GM21576 (cell line): ENCODE measurements at regions not wholly inside any gene's neighbourhood (a gene's known extent, or its start where the extent isn't known, plus 50 kb on each side); places are given as distances from the start of the nearest gene placed in this dataset.
"Not testable (repeated sequence)": the region's sequence is repeated elsewhere in the genome, so short reads cannot be mapped to it uniquely, and the experiment has no call there.

Experiments
- ATAC-seq: cut with Tn5 transposase; IDR thresholded peaks from one replicate; pipeline ENCODE4 v1.9.1; 2021; ENCODE audit warnings: mild to moderate bottlenecking, moderate library complexity; ENCODE audit not compliant: unreplicated experiment

DNA sequence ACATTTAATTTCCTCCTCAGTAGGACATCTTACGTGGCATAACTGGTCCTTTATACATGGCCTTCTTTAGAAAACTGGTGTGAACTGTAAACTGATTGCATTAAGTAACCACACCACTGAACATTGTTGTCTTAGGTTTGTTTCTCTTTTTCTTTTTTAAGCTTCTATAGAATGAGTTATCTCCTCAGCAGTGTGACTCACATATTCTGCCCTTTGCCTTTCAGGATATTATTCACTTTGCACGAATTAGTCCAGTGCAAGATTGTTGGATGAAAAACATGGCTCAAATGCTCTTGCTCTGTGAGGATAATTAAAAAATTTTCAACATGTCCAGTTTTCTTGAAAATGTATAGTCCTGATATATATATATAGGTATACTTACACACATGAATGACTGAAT is 147.6 kb downstream of the KBTBD8 start:
- no peak for ATAC-seq

DNA sequence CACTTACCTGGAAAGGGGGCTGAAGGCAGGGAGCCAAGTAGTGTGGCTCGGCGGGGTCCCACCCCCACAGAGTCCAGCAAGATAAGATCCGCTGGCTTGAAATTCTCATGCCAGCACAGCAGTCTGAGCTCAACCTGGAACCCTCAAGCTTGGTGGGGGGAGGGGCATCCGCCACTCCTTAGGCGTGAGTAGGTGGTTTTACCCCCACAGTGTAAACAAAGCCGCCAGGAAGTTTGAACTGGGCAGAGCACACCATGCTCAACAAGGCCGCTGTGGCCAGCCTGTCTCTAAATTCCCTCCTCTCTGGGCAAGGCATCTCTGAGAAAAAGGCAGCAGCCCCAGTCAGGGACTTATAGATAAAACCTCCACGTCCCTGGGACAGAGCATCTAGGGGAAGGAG is 156.3 kb downstream of the KBTBD8 start:
- ATAC-seq, result no peak

DNA sequence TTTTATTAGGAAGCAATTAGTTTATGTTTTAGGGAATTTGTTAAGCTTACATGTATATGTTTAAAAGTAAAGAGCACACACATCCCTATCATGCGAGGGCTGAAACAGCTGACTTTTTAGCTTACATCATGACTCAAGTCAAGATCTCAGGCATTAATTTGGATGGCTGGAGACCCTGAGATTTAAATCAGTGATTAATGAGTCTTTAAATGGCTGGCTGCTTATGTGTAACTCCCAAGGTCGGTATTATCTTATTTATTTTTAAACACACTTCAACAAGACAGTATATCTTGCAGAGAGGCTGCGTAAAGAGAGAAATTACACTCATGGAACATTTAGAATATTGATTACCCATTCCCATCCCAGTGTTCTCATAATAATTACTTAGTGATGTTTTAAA is 169.4 kb downstream of the KBTBD8 start:
- ATAC-seq, result no peak

DNA sequence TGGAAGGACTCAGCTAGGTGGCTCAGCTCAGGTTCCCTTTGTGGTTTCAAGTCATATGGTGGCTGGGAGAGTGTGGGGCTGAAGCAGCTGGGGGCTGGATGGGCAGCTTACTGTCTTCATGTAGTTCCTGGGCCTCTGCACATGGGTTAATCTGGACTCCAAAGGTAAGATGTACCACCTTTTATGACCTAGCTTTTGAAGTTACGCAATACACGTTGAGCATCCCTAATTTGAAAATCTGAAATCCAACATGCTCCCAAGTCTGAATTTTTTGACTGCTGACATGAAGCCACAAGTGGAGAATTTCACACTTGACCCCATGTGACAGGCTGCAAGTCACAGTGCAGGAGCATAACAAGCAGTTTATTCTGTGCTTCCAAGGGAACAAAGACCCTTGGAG is 173.7 kb downstream of the KBTBD8 start:
- ATAC-seq, result no peak

DNA sequence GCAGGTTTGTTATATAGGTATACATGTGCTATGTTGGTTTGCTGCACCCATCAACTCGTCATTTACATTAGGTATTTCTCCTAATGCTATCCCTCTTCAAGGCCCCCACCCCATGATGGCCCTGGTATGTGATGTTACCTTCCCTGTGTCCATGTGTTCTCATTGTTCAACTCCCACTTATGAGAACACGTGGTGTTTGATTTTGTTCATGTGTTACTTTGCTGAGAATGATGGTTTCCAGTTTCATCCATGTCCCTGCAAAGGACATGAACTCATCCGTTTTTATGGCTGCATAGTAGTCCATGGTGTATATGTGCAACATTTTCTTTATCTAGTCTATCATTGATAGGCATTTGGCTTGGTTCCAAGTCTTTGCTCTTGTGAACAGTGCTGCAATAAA is 175.0 kb downstream of the KBTBD8 start:
- not testable (repeated sequence) for ATAC-seq

DNA sequence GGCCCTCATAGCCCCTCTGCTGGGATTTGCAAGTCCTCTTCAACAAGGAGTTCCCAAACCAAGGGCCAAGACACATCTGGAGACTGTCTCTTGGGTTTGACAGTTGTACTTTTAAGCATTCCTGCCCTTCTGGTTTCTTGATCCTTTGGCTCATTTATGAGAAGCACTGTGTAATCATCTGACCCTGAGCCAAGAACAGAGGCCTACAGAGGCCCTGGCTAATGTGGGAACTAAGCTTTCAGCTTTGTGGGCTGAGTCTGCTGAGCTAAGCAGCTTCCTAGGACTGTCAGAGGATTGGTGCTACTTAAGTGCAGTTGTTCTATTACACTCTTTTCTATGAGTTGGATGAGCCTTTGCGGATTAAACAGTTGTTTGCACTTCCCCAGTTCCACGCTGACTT is 178.3 kb downstream of the KBTBD8 start:
- no peak for ATAC-seq

DNA sequence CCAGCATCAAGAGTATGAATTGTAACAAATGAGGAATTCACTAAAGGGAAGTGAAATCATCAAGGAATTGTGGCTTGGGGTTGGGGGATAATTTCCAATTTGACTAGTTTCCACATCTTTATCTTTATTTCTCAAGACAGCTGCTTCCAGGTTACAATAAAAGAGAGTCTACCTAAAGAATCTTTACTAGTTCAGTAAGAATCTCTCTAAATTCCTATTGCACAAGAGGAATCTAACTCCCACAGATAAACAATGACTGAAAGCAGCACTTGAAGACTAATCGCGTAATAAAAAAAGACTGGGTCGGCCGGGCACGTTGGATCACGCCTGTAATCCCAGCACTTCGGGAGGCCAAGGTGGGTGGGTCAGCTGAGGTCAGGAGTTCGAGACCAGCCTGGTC is 194.4 kb downstream of the KBTBD8 start:
- no peak for ATAC-seq

DNA sequence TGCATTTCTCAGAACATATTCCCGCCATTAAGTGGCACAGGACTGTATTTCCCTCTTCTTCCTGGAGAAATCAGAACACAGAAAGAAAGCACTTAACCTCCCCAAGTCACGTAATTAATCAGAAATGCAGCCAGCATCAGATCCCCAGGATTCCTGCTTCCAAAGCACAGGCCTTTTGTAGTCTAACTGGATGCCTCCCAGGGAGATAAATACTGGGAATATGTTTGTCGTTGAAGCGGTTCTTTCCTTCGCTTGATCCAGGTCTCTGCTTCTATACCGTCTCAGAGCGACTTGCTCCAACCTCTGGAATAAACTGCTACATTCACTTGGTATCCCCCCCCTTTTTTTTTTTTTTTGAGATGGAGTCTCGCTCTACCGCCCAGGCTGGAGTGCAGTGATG is 198.6 kb downstream of the KBTBD8 start:
- ATAC-seq, result no peak

DNA sequence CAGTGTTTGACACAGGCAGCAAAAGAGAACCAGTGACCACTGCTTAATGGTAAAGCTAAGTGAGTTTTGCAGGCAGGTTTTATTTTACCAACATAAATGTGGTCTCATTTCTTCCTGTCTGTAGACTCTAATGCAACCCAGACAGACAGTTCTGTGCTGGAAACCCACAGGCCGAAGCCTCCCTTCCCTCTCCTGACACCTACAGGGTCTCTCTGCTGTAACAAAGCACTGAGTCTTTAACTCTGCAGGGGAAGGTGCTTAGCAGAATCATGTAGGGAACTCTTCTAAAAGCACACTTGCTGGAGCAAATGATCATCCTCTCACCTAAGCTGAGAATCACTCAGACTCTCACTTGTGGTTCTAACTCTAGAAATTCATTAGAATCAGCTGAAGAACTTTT is 200.3 kb downstream of the KBTBD8 start:
- no peak for ATAC-seq

DNA sequence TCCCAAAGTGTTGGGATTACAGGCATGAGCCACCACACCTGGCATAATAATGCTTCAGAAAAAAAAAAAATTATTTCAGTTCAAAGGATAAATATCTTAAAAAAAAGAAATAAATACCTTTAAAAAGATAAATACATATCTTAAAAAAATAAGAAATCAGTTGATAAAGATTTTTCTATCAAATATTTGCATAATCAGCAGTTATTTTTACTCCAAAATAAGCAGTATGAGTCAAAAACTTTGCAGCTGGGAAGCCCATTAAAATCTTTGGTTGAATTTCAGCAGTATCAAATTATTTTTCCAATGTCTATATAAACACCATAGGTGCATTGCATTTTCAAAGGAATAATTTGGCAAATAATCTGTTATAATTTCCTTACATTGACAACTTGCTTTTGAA is 202.5 kb downstream of the KBTBD8 start:
- no peak for ATAC-seq

DNA sequence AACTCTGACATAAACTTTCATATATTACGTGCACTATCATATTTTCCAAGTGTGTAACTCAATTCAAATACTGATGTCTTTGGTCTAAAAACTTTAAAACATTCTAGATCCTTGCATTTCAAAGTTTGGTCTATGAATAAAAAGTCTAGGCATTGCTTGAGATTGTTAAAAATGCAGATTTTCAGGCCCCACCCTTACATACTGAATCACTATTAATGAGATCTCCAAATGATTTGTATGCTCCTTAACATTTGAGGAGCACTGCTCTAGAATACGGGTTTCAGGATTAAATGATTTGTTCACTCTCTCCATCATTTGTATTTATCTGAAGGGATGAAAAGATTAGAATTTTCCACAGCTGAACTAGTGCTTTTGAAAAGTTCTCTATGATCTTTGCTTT is 202.9 kb downstream of the KBTBD8 start:
- no peak for ATAC-seq

DNA sequence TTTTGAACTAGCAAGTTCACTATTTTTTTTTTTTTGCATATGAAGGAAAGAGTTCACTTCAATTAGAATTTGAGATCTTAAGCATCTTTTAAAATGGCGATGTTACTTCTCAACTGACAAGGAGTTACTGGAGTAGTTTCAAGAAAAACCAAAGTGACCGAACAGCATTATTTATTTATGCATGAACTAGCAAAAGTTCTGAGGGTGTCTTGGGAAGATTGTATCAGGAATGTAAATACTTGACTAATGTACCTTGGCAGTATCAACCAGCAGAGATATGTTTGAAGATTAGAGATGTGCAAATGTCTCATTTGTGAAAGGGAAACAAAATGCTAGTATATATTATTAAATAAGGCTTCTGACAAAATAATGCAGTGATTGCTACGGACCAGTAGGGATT is 203.9 kb downstream of the KBTBD8 start:
- no peak for ATAC-seq

DNA sequence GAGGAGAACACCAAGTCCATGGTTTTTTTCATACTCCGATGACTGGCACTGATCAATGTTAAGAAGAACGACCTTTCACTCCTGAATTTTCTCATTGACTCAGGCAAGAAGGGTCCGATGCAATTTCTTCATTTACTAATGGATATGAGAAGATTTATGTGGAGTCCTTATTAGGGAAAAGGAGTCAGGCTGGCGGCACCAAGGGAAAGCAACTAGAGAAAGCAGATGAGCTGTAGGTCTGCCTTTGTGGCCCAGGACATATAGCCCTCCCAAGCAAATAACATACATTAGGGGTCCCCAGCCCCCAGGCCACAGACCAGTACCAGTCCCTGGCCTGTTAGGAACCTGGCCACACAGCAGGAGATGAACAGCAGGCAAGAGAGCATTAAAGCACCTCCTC is 206.8 kb downstream of the KBTBD8 start:
- ATAC-seq, result no peak

DNA sequence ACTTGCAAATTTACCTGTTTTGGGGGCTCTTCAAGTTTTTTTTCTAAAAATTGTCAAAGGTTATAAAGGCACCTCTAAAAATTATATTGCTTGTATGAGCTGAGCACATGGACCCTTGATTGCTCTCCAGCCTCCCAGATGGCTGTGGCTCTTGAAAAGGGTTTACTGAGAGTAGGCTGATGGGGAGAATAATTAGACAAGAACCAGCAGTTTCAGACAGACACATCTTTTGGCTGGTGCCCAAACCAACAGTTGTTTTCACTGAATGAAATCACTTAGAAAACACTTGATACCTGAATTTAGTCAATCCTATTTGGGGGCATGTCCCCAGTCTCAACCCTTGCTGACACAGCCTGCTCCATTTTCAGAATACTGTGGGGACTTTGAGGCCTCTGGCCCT is 217.6 kb downstream of the KBTBD8 start:
- no peak for ATAC-seq

DNA sequence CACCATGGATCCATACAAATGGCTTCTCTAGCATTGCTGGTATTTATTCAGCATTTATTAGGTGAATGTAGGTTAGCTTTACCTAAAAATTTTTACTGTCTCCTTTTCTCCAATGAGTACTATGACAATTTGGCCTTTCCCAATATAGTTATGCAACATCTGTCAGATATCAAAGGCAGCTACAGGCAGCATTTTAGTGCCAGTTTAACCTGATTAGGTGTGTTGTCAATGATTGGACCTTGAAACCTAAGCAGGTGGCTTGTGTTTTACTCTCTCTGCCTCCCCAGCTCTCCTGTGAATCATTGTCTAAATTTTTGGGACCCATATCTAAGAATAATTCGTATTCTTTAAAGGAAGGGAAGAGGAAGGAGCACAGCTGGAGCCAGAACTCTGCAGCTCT is 228.9 kb downstream of the KBTBD8 start:
- no peak for ATAC-seq

DNA sequence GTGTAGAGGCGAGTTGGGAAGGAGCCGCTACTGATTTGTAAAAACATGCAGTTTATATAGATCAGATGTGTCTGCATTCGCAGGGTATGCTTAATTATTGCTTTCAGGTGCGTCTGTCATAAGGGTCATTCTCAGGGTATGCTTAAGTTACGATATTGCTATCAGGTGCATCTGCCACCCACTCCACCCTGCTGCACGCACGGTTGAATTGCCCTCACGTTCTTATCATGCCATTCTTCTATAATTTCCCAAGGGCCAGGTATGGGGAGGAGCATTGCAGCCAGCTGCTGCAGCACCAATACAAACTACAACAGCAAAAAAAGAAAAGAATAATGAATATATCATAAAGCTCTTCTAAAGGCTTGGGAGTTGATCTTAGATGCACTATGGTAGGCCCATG is 230.0 kb downstream of the KBTBD8 start:
- no peak for ATAC-seq

DNA sequence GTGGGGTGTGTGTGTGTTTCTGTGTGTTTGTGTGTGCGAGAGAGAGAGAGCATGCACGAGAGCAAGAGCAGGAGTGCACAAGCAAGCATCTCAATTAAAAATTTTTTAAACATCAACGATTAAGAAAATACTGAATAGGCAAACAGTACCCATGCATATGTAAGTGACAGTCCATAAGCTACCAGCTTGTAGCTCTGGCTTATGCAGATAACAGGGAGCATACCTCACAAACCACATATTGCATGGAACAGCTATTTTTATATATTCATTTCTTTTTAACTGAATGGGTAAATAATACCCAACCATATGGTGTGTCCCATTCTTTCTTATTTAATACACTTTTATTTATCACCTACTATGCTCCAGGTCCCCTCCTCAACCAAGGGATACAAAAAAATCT is 234.5 kb downstream of the KBTBD8 start:
- ATAC-seq, result no peak

DNA sequence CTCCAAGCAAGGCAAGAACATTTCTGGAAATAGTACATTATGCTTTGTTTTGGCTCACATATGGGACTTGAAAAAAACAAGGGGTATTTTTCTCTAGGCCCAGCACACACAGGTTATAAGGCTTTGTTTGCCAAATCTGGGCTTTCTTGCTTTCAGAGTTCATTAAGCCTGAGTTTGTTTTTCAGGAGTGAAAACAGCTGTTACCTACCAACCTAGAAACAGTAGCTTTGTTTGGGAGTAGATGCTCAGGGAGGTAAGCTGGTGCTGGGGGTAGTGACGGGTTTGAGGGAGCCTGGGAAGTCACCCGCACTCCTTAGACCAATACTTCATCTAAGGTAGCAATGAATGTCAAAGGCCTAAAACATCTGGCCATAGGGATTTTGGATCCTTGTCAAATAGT is 241.2 kb downstream of the KBTBD8 start:
- no peak for ATAC-seq

DNA sequence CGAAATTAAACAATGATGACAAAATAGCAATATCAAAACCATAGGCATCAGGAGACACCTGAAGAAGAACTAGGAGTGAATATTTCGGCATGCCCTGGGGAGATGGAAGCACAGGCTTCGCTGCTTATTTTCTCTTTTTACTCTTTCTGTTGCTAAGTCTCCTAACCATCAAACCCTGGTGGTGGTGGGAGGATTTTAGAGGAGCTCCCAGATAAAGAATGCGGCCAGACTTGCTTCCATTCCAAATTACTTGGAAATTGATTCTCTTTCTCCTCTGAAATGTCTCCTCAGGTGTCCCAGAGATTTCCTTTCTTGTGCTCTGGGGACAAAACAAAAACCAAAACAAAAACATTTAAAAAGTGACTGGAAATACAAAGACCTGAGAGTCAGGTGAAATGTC is 243.0 kb downstream of the KBTBD8 start:
- no peak for ATAC-seq

DNA sequence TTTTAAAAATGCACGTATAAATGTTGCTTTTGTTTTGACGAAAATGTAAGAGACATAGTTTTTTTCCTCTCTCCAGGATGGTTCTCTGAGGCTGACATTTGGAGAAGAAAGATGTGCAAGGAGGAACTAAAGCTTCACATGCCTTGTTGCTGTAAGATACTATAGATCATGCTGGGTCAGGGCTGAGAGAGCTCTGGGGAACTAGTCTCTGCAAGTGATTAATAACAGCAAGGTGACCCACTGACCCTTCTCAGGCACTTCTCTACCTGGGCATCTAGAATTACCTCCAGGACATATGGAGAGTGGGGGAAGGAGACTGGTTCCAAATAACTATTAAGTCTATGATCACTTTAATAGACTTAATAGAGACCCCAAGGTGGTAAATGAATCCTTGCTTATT is 246.0 kb downstream of the KBTBD8 start:
- no peak for ATAC-seq

DNA sequence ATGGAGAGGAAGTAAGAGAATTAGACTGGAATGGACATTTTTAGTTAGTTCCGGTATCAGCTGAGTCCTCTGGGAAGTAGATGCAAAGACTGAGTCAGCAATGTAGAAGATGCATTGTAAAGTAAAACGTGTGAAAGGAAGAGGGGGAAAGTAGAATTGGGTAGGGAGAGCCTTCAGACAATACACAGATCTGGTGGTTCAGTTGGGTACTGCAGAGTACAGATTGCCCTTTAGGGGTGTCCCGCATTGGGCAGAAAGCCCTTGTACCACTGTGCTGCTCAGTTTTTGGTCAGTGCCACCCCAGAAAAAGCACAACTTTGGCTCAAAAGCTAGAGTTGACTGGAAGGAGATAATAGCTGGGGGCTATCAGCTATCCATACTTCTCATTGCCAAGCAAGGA is 247.4 kb downstream of the KBTBD8 start:
- no peak for ATAC-seq

DNA sequence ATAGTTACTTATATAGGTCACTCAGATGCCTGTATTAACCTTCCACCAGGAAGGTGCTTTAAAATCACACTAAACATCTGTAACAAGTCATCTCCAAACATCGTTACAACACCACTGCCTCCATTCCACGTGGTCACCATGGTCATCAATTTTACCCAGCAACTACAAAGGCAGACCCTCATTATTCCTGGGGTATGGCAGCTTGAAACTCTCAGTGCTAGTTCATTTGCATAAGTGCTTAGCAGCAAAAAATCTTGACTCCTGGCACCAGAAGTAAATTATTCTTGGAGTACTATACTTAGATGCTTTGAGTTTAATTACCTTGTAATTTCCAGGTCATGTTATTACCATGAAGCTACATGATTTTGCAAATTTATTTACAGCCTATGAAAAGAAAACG is 250.6 kb downstream of the KBTBD8 start:
- no peak for ATAC-seq

DNA sequence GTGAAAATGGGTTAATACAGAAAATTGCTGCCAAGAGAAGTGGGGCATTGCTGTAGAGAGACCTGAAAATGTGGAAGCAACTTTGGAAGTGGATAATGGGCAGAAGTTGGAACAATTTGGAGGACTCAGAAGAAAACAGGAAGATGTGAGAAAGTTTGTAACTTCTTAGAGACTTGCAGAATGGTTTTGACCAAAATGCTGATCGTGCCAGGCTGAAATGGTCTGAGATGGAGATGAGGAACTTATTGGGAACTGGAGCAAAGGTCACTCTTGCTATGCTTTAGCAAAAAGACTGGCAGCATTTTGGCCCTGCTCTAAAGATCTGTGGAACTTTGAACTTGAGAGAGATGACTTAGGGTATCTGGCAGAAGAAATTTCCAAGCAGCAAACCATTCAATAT is 254.8 kb downstream of the KBTBD8 start:
- ATAC-seq, result not testable (repeated sequence)

DNA sequence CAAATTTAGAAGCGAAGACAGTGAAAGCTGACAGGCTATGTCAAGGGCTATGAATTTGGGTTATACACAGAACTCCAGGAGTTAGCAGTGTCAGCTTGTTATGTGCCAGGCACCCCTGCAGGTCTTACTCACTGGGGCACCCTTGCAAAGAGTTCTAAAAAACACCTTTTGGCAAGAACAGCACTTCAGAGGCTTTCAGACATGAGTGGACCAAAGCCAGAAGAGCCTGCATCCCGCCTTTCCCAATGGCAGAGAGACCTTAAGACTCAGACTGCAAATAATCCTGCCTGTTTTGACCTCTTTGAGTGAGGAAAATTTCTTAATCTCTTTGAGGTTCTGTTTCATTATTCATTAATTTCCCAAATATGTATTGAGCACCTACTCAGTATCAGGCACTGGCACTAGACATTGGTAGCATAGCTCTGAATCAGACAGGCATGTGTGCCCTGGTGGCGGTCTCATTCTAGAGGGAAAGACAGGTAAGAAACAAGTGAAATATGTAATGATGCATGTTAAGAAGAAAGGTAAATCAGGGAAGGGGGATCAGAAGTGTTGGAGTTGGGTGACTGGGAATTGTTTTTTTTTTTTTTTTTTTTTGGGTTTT is 280.0 kb downstream of the KBTBD8 start:
- ATAC-seq, result no peak
